CD4-positive, alpha-beta T cell treated with Interleukin-6 at 100 ng/mL for 8 hours (primary cell): ENCODE measurements at regions not wholly inside any gene's neighbourhood (a gene's known extent, or its start where the extent isn't known, plus 50 kb on each side); places are given as distances from the start of the nearest gene placed in this dataset.

Experiments
- DNase-seq: peaks from one replicate; pipeline ENCODE4 v3.0.0-alpha.2; 2020; ENCODE audit warnings: mixed read lengths, low spot score

- DNase-seq, result no peak
Measured at GRCh38 chr11:19403196-19403895, 162.6 kb upstream of the E2F8 start.

GRCh38 chr11:19400296-19400695 lies 159.6 kb upstream of the E2F8 start:
- DNase-seq, result no peak

GRCh38 chr11:19398772-19399527 lies 158.2 kb upstream of the E2F8 start:
- DNase-seq, result no peak

GRCh38 chr11:19398273-19398672 lies 157.5 kb upstream of the E2F8 start:
- no peak for DNase-seq

GRCh38 chr11:19395050-19395449 lies 154.3 kb upstream of the E2F8 start:
- DNase-seq, result no peak

- no peak for DNase-seq
Measured at GRCh38 chr11:19394525-19395016, 153.8 kb upstream of the E2F8 start.

GRCh38 chr11:19393941-19394340 lies 153.2 kb upstream of the E2F8 start:
- no peak for DNase-seq

- no peak for DNase-seq
Measured at GRCh38 chr11:19392847-19393518, 152.2 kb upstream of the E2F8 start.

GRCh38 chr11:19392321-19392720 lies 151.6 kb upstream of the E2F8 start:
- no peak for DNase-seq

GRCh38 chr11:19391652-19392051 lies 150.9 kb upstream of the E2F8 start:
- no peak for DNase-seq

- no peak for DNase-seq
Measured at GRCh38 chr11:19391026-19391425, 150.3 kb upstream of the E2F8 start.

GRCh38 chr11:19389787-19390303 lies 149.1 kb upstream of the E2F8 start:
- DNase-seq, result no peak

GRCh38 chr11:19382131-19382611 lies 141.4 kb upstream of the E2F8 start:
- no peak for DNase-seq

- DNase-seq, result no peak
Measured at GRCh38 chr11:19380375-19380774, 139.6 kb upstream of the E2F8 start.

- DNase-seq, result no peak
Measured at GRCh38 chr11:19379465-19379864, 138.7 kb upstream of the E2F8 start.

GRCh38 chr11:19378814-19379213 lies 138.1 kb upstream of the E2F8 start:
- DNase-seq, result no peak

GRCh38 chr11:19377881-19378280 lies 137.1 kb upstream of the E2F8 start:
- no peak for DNase-seq

- no peak for DNase-seq
Measured at GRCh38 chr11:19375440-19375839, 134.7 kb upstream of the E2F8 start.

GRCh38 chr11:19374151-19374569 lies 133.4 kb upstream of the E2F8 start:
- no peak for DNase-seq

- DNase-seq, result no peak
Measured at GRCh38 chr11:19372381-19372780, 131.6 kb upstream of the E2F8 start.

- no peak for DNase-seq
Measured at GRCh38 chr11:19370100-19370861, 129.5 kb upstream of the E2F8 start.
